ENCODE measurements at regions not wholly inside any gene's neighbourhood (a gene's known extent, or its start where the extent isn't known, plus 50 kb on each side); places are given as distances from the start of the nearest gene placed in this dataset.

- peak in 1 of 2 donors; percentile 36 for DNase-seq (ENCODE audit: low spot score in 2 of 2)
- Histone ChIP-seq H3K9me3 (peaks cover 0 to 26% (median 0%) of the 10 kb centered on the region in 4 donors), H3K36me3 (no peaks in the 10 kb centered on the region), H3K27me3 (no peaks in the 10 kb centered on the region), H3K4me1 (no peaks in the 10 kb centered on the region), H3K4me3 (no peak overlapping the region), H3K27ac (no peak overlapping the region)
- 53 to 56% methylated on average over 9 of the region's 9 CpGs for WGBS, 2 donors
- TF ChIP-seq EP300 (IDR thresholded peaks at IDR 0.05), result no peak
- TF ChIP-seq CTCF (IDR thresholded peaks at IDR 0.05), result peak in 3 of 5 experiments; percentile 10 to 38 (median 20)
These were observed 318.7 kb downstream of the BUD13 start for GRCh38 chr11:116454020-116454645.

GRCh38 chr11:116452461-116452860 is 320.3 kb downstream of the BUD13 start:
- Histone ChIP-seq H3K4me3 (no peak overlapping the region), H3K36me3 (no peaks in the 10 kb centered on the region), H3K4me1 (no peaks in the 10 kb centered on the region), H3K9me3 (peaks cover 0 to 28% (median 0%) of the 10 kb centered on the region in 4 donors), H3K27me3 (no peaks in the 10 kb centered on the region), H3K27ac (no peak overlapping the region)
- DNase-seq (ENCODE audit: low spot score in 2 of 2), result no peak
- WGBS, 2 donors, result 77 to 88% methylated on average over 3 of the region's 3 CpGs
- TF ChIP-seq POLR2A (IDR thresholded peaks at IDR 0.05) (no peak), CTCF (IDR thresholded peaks at IDR 0.05) (no peak), EP300 (IDR thresholded peaks at IDR 0.05) (no peak)

DNA sequence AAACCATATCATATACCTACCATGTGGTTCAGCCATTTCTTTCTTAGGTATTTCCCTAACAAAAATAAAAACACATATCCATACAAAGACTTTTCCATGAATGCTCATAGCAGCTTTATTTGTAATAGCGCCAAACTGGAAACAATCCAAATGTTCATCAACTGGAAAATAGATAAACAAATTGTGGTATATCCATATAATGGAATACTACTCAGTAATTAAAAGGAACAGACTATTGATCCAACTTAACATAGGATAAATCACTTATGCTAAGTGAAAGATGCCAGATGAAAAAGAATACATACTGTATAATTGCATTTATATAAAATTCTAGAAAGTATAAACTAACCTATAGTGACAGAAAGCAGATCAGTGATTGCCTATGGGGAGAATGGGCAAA is 323.3 kb downstream of the BUD13 start:
- TF ChIP-seq POLR2A (IDR thresholded peaks at IDR 0.05) (no peak), EP300 (IDR thresholded peaks at IDR 0.05) (no peak), CTCF (IDR thresholded peaks at IDR 0.05) (no peak)
- H3K36me3 ChIP-seq, result no peaks in the 10 kb centered on the region
- 92 to 100% methylated on average over 1 of the region's 1 CpG for WGBS, 2 donors

GRCh38 chr11:116446048-116446941 is 326.5 kb downstream of the BUD13 start:
- Histone ChIP-seq H3K4me3 (no peak overlapping the region), H3K9me3 (peaks cover 0 to 36% (median 0%) of the 10 kb centered on the region in 4 donors), H3K36me3 (no peaks in the 10 kb centered on the region), H3K27ac (no peak overlapping the region), H3K27me3 (no peaks in the 10 kb centered on the region), H3K4me1 (no peaks in the 10 kb centered on the region)
- no peak for TF ChIP-seq CTCF (IDR thresholded peaks at IDR 0.05)
- no peak for TF ChIP-seq EP300 (IDR thresholded peaks at IDR 0.05)
- no peak for TF ChIP-seq POLR2A (IDR thresholded peaks at IDR 0.05)
- 50 to 54% methylated on average over 5 of the region's 5 CpGs for WGBS, 2 donors
- no peak for DNase-seq (ENCODE audit: low spot score in 2 of 2)

More for the DNA sequence above, 323.3 kb downstream of the BUD13 start:
- no peaks in the 10 kb centered on the region for H3K27me3 ChIP-seq
- H3K4me3 ChIP-seq, result no peak overlapping the region
- H3K4me1 ChIP-seq, result no peaks in the 10 kb centered on the region
- DNase-seq (ENCODE audit: low spot score in 2 of 2), result no peak
- peaks cover 0 to 28% (median 0%) of the 10 kb centered on the region in 4 donors for H3K9me3 ChIP-seq
- H3K27ac ChIP-seq, result no peak overlapping the region
